Mesenchymal stem cell (in vitro differentiated cells and primary cell): ENCODE measurements at regions not wholly inside any gene's neighbourhood (a gene's known extent, or its start where the extent isn't known, plus 50 kb on each side); places are given as distances from the start of the nearest gene placed in this dataset.

Experiments
- DNase-seq: peaks from one replicate; pipeline ENCODE4 v3.0.0-alpha.2; 2013
- H2AFZ ChIP-seq: one replicate; pipeline ENCODE4 v1.6.1; 2013; ENCODE audit warnings: low read depth, mild to moderate bottlenecking, control low read depth, inconsistent platforms, low read length, moderate library complexity
- H2AK5ac ChIP-seq: 2 replicates; pipeline ENCODE4 v1.6.1; 2013; ENCODE audit warnings: low read length, moderate library complexity, mild to moderate bottlenecking, inconsistent platforms; ENCODE audit not compliant: severe bottlenecking
- H2BK120ac ChIP-seq: one replicate; pipeline ENCODE4 v1.6.1; 2013; ENCODE audit warnings: low read depth, mild to moderate bottlenecking, inconsistent platforms, low read length, moderate library complexity
- H2BK12ac ChIP-seq, 2 experiments: one replicate each; pipeline ENCODE4 v1.6.1; 2013; ENCODE audit warnings: inconsistent platforms in 2 of 2, low read length in 2 of 2, mild to moderate bottlenecking in 2 of 2, moderate library complexity in 2 of 2, control low read depth in 1 of 2
- H2BK15ac ChIP-seq: one replicate; pipeline ENCODE4 v1.6.1; 2013; ENCODE audit warnings: mild to moderate bottlenecking, low read depth, inconsistent platforms; ENCODE audit not compliant: poor library complexity, severe bottlenecking
- H2BK5ac ChIP-seq: 2 replicates; pipeline ENCODE4 v1.6.1; 2013; ENCODE audit warnings: low read depth, mild to moderate bottlenecking, low read length, control low read depth, inconsistent platforms; ENCODE audit not compliant: poor library complexity, severe bottlenecking
- H3K14ac ChIP-seq, 2 experiments: one replicate each; pipeline ENCODE4 v1.6.1; 2013; ENCODE audit warnings: inconsistent platforms in 2 of 2, low read length in 2 of 2, control low read depth in 1 of 2, mild to moderate bottlenecking in 1 of 2, moderate library complexity in 1 of 2
- H3K18ac ChIP-seq, 2 experiments: one replicate each; pipeline ENCODE4 v1.6.1; 2013; ENCODE audit warnings: inconsistent platforms in 2 of 2, low read length in 2 of 2, control low read depth in 1 of 2, low read depth in 1 of 2, mild to moderate bottlenecking in 1 of 2
- H3K23ac ChIP-seq, 2 experiments: one replicate each; pipeline ENCODE4 v1.6.1; 2013; ENCODE audit warnings: inconsistent platforms in 2 of 2, low read length in 2 of 2, mild to moderate bottlenecking in 2 of 2, moderate library complexity in 2 of 2, control low read depth in 1 of 2
- H3K27ac ChIP-seq: 2 replicates; pipeline ENCODE4 v1.5.1; 2013; ENCODE audit warnings: mild to moderate bottlenecking, moderate library complexity, low read length, control low read depth, inconsistent platforms; ENCODE audit not compliant: poor library complexity, severe bottlenecking
- H3K27me3 ChIP-seq, 2 experiments: 2 replicates each; pipeline versions ENCODE4 v1.6.1 to v1.7.0; 2013; ENCODE audit warnings: low read length in 2 of 2, mild to moderate bottlenecking in 2 of 2, moderate library complexity in 2 of 2, control low read depth in 1 of 2, inconsistent platforms in 1 of 2; ENCODE audit not compliant: control insufficient read depth in 1 of 2, insufficient read depth in 1 of 2
- H3K36me3 ChIP-seq, 2 experiments: 2 replicates each; pipeline versions ENCODE4 v1.6.1 to v1.7.0; 2013; ENCODE audit warnings: low read length in 2 of 2, control low read depth in 1 of 2, inconsistent platforms in 1 of 2, low read depth in 1 of 2, mild to moderate bottlenecking in 1 of 2; ENCODE audit not compliant: insufficient read depth in 2 of 2, control insufficient read depth in 1 of 2
- H3K4ac ChIP-seq, 2 experiments: one replicate each; pipeline ENCODE4 v1.6.1; 2013; ENCODE audit warnings: inconsistent platforms in 2 of 2, low read length in 2 of 2, mild to moderate bottlenecking in 2 of 2, moderate library complexity in 2 of 2, control low read depth in 1 of 2, low read depth in 1 of 2
- H3K4me1 ChIP-seq: 2 replicates; pipeline ENCODE4 v1.6.1; 2013; ENCODE audit warnings: low read depth, low read length, control low read depth; ENCODE audit not compliant: control insufficient read depth, insufficient read depth
- H3K4me2 ChIP-seq: 2 replicates; pipeline ENCODE4 v1.6.1; 2013; ENCODE audit warnings: low read length, mild to moderate bottlenecking, inconsistent platforms; ENCODE audit not compliant: poor library complexity, severe bottlenecking
- H3K4me3 ChIP-seq, 2 experiments: 2 replicates each; pipeline versions ENCODE4 v1.5.1 to v1.7.0; 2013; ENCODE audit warnings: low read length in 2 of 2, mild to moderate bottlenecking in 2 of 2, control low read depth in 1 of 2, low read depth in 1 of 2; ENCODE audit not compliant: insufficient read depth in 1 of 2
- H3K79me1 ChIP-seq: replicated peaks from 2 replicates; pipeline ENCODE4 v1.6.1; 2013; ENCODE audit warnings: mild to moderate bottlenecking, control low read depth, low read length, inconsistent platforms; ENCODE audit not compliant: poor library complexity, severe bottlenecking
- H3K9ac ChIP-seq: 2 replicates; pipeline ENCODE4 v1.7.0; 2013; ENCODE audit warnings: mild to moderate bottlenecking, low read length, moderate library complexity
- H3K9me3 ChIP-seq: 2 replicates; pipeline ENCODE4 v1.7.0; 2013; ENCODE audit warnings: mild to moderate bottlenecking, low read length; ENCODE audit not compliant: control insufficient read depth
- H4K8ac ChIP-seq: one replicate; pipeline ENCODE4 v1.6.1; 2013; ENCODE audit warnings: inconsistent platforms, mild to moderate bottlenecking, low read length, moderate library complexity
- H4K91ac ChIP-seq: one replicate; pipeline ENCODE4 v1.6.1; 2013; ENCODE audit warnings: mild to moderate bottlenecking, low read length, inconsistent platforms
- WGBS: methylation state at CpG from one replicate; pipeline ENCODE4 v1.1.7; 2013; ENCODE audit warnings: mixed read lengths; 5-methylcytosine and 5-hydroxymethylcytosine counted together

DNA sequence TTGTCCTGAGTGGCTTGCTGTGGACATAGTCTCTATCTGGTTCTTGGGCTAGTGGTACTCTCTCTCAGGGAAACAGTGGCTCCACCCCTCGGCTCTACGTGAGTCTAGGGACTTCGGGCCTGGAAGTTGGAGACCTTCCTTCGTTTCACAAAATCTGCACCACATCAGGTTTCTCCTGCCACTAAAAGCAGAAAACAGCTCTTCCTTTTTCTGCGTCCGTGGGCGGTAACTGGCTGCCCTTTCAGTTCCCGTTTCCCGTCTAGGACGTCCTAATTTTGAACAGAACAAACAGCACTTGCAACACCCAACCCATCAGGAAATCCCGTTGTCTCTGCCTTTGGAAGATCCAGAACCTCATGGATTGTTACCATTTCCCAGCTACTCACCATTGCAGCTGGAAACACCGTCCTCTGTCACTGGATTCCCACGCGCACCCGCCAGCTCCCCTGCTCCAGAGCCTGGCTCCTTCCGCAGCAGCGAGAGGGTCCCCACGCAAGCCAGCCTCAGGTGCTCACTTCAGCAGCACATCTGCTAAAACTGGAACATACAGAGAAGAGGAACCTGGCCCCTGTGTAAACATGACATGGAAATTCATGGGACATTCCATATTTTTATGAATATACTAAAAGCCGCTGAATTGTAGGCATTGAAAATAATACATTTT is 311.4 kb upstream of the AKR1E2 start:
- Histone ChIP-seq H4K8ac (no peak overlapping the region), H3K9me3 (no peaks in the 10 kb centered on the region), H3K27me3 (no peaks in the 10 kb centered on the region), H3K23ac (no peak overlapping the region), H2BK5ac (no peak overlapping the region), H3K27ac (no peak overlapping the region), H3K18ac (no peak overlapping the region), H3K4me2 (no peak overlapping the region), H2AFZ (no peak overlapping the region), H3K4me3 (no peak overlapping the region), H3K36me3 (no peaks in the 10 kb centered on the region), H3K79me1 (no peaks in the 10 kb centered on the region), H3K9ac (peak overlapping the region; percentile 67), H2BK15ac (peak overlapping the region; percentile 7), H2BK12ac (no peak overlapping the region), H2BK120ac (peak overlapping the region; percentile 49), H3K14ac (no peak overlapping the region), H2AK5ac (no peak overlapping the region), H3K4ac (no peak overlapping the region), H3K4me1 (peaks cover 1% of the 10 kb centered on the region), H4K91ac (no peak overlapping the region)
- 93% methylated on average over 17 of the region's 19 CpGs for WGBS
- DNase-seq = no peak

DNA sequence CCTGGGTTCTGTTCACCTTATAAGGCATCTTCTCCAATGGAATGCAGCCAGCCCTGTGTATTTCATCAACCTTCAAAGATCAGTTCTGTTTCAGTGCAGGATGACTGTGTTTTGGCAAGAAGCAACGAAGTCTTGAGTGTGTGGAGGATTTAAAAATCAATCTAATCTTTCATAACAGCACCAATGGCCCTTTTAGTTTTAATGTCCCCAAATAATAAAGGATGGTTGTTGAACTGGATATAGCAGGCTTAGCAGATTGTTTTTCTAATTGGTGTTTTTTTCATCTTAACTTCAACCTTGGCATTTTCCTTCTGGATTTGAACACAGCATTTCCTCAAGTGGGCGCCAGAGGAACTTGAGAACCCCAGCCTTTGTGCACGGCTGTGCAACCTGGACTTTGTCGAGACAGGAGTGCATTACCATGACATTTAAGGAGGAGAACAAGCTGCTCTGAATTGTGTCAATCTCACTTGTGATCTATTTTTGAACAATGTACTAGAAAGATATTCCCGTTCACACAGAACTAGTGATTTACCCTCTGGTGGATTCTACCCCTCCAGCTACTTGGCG is 313.3 kb upstream of the AKR1E2 start:
- Histone ChIP-seq H3K9me3 (no peaks in the 10 kb centered on the region), H3K18ac (no peak overlapping the region), H4K91ac (no peak overlapping the region), H2AK5ac (no peak overlapping the region), H3K27me3 (no peaks in the 10 kb centered on the region), H3K27ac (no peak overlapping the region), H3K79me1 (no peaks in the 10 kb centered on the region), H3K36me3 (no peaks in the 10 kb centered on the region), H4K8ac (no peak overlapping the region), H3K23ac (no peak overlapping the region), H2AFZ (no peak overlapping the region), H2BK5ac (no peak overlapping the region), H2BK12ac (no peak overlapping the region), H3K4ac (no peak overlapping the region), H3K9ac (peak overlapping the region; percentile 80), H3K4me2 (no peak overlapping the region), H3K14ac (no peak overlapping the region), H3K4me3 (no peak overlapping the region), H2BK15ac (no peak overlapping the region), H3K4me1 (peaks cover 1% of the 10 kb centered on the region), H2BK120ac (no peak overlapping the region)
- DNase-seq = peak; percentile 61
- 52% methylated on average over 3 of the region's 6 CpGs for WGBS

DNA sequence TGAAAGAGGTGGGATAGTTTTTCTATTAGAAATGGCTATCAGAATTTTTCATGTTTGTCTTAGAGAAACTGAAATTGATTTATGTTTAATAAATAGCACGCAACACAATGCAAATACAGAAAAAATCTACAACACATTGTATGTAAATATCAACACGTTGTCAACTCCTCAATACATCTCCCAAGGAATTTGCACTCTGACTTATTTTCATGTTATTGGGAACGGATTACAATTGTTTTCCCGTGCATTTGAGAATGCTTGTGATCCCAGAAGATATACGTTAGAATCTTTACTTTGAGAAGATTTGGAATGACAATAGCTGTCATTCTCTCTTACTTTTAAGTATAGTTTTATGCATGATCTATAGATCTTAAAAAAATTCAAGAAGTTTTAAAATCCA is 313.8 kb upstream of the AKR1E2 start:
- Histone ChIP-seq H3K36me3 (no peaks in the 10 kb centered on the region), H4K8ac (no peak overlapping the region), H2BK15ac (no peak overlapping the region), H2AK5ac (no peak overlapping the region), H3K79me1 (no peaks in the 10 kb centered on the region), H3K27me3 (no peaks in the 10 kb centered on the region), H4K91ac (no peak overlapping the region), H3K18ac (no peak overlapping the region), H2AFZ (no peak overlapping the region), H2BK12ac (no peak overlapping the region), H2BK120ac (no peak overlapping the region), H3K27ac (no peak overlapping the region), H3K9ac (peak overlapping the region; percentile 80), H3K4me3 (no peak overlapping the region), H3K4ac (no peak overlapping the region), H3K4me2 (no peak overlapping the region), H3K23ac (no peak overlapping the region), H3K4me1 (peaks cover 1% of the 10 kb centered on the region), H3K14ac (no peak overlapping the region), H3K9me3 (no peaks in the 10 kb centered on the region), H2BK5ac (no peak overlapping the region)
- WGBS = 80% methylated on average over 4 of the region's 5 CpGs
- DNase-seq = no peak

DNA sequence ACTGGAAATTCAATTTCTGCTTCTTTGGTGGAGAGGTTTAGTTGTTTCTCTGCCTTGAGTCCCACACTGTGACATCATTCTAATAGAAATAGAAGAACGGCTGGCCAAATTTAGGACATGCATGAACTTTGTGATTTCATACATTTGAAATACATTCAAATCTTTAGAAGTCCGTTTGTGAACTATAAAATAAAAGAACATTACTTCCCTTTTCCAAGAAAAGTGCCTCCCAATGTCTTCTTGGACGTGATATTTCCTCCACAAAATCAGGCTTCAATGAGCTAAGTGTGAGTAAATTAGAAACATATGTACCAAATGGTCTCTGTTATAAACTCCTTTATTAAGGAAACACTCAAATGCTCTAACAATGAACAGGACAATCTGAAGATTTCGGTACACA is 314.5 kb upstream of the AKR1E2 start:
- Histone ChIP-seq H3K9ac (peak overlapping the region; percentile 80), H4K8ac (no peak overlapping the region), H3K14ac (no peak overlapping the region), H3K23ac (no peak overlapping the region), H3K4me1 (peaks cover 1% of the 10 kb centered on the region), H3K9me3 (no peaks in the 10 kb centered on the region), H3K27ac (no peak overlapping the region), H3K4me2 (no peak overlapping the region), H2BK12ac (no peak overlapping the region), H3K4me3 (peak overlapping the region in 1 of 2 experiments; percentile 9), H2AK5ac (no peak overlapping the region), H4K91ac (no peak overlapping the region), H2BK15ac (no peak overlapping the region), H2BK5ac (no peak overlapping the region), H3K36me3 (no peaks in the 10 kb centered on the region), H3K27me3 (no peaks in the 10 kb centered on the region), H3K18ac (no peak overlapping the region), H3K4ac (no peak overlapping the region), H3K79me1 (no peaks in the 10 kb centered on the region), H2AFZ (no peak overlapping the region), H2BK120ac (no peak overlapping the region)
- WGBS = 96% methylated on average over 1 of the region's 4 CpGs
- no peak for DNase-seq
